Upper lobe of left lung (tissue), 4 donors: ENCODE measurements at regions not wholly inside any gene's neighbourhood (a gene's known extent, or its start where the extent isn't known, plus 50 kb on each side); places are given as distances from the start of the nearest gene placed in this dataset.
"Not testable (repeated sequence)": the region's sequence is repeated elsewhere in the genome, so short reads cannot be mapped to it uniquely, and the experiment has no call there.

ENCODE experiments used
- CTCF ChIP-seq, 6 experiments: fragments of 450-650 bp in 4 of 6; fragments of 200-600 bp in 2 of 6; sonication (generic) in 2 of 6; IDR thresholded peaks; one replicate each; pipeline ENCODE4 v1.5.1; 2016 to 2019; ENCODE audit warnings: antibody characterized with exemption in 6 of 6
- POLR2A ChIP-seq, 4 donors: fragments of 450-650 bp; IDR thresholded peaks; one replicate each; pipeline ENCODE4 v1.5.1; 2016 to 2017; ENCODE audit warnings: antibody characterized with exemption in 4 of 4, mild to moderate bottlenecking in 2 of 4
- POLR2AphosphoS5 ChIP-seq, 2 donors: sonication (generic); formaldehyde crosslinking; IDR thresholded peaks; one replicate each; pipeline ENCODE4 v1.5.1; 2017; ENCODE audit warnings: antibody characterized with exemption in 2 of 2

GRCh38 chr2:111437288-111437990 is 316.7 kb downstream of the BCL2L11 start:
- TF ChIP-seq CTCF, POLR2A, POLR2AphosphoS5 (IDR thresholded peaks at IDR 0.05): not testable (repeated sequence)
